GM12878 (cell line): ENCODE measurements at regions not wholly inside any gene's neighbourhood (a gene's known extent, or its start where the extent isn't known, plus 50 kb on each side); places are given as distances from the start of the nearest gene placed in this dataset.
A peak's percentile ranks its signal among the peaks of the same experiment; 100 is the strongest.

Experiments
- E2F8 ChIP-seq: fragments of 450-650 bp; IDR thresholded peaks from 2 replicates; pipeline ENCODE4 v1.6.1; 2018; ENCODE audit warnings: mild to moderate bottlenecking, low read depth, moderate library complexity; ENCODE audit not compliant: partially characterized antibody
- FOS ChIP-seq: IDR thresholded peaks from 3 replicates; pipeline ENCODE4 v1.6.1; 2011; ENCODE audit warnings: borderline replicate concordance; ENCODE audit not compliant: insufficient read length; ENCODE audit errors: extremely low read depth
- FOXK2 ChIP-seq: fragments of 450-650 bp; IDR thresholded peaks from 2 replicates; pipeline ENCODE4 v1.6.1; 2017; ENCODE audit warnings: mild to moderate bottlenecking, moderate library complexity
- FOXM1 ChIP-seq: IDR thresholded peaks from 2 replicates; pipeline ENCODE4 v1.6.1; 2012; ENCODE audit warnings: low read depth, mild to moderate bottlenecking, inconsistent platforms, low read length, moderate library complexity
- HDAC2 ChIP-seq: fragments of 200-600 bp; sonication (generic); IDR thresholded peaks from 2 replicates; pipeline ENCODE4 v1.6.1; 2017
- NFXL1 ChIP-seq: fragments of 450-650 bp; IDR thresholded peaks from 2 replicates; pipeline ENCODE4 v1.6.1; 2017; ENCODE audit warnings: antibody characterized with exemption, mild to moderate bottlenecking, borderline replicate concordance
- NFYA ChIP-seq: IDR thresholded peaks from 2 replicates; pipeline ENCODE4 v1.6.1; 2011; ENCODE audit warnings: low read depth, mild to moderate bottlenecking, low read length, improper control_type of control experiment, borderline replicate concordance
- PAX8 ChIP-seq: fragments of 450-650 bp; IDR thresholded peaks from 2 replicates; pipeline ENCODE4 v1.6.1; 2017; ENCODE audit warnings: mild to moderate bottlenecking, moderate library complexity
- POLR2A ChIP-seq: IDR thresholded peaks from 2 replicates; pipeline ENCODE4 v1.6.1; 2011; ENCODE audit warnings: low read depth, mild to moderate bottlenecking, low read length
- SIX5 ChIP-seq: IDR thresholded peaks from 2 replicates; pipeline ENCODE4 v1.6.1; 2011; ENCODE audit warnings: mild to moderate bottlenecking, low read depth, low read length, moderate library complexity; ENCODE audit not compliant: severe bottlenecking
- TCF12 ChIP-seq: IDR thresholded peaks from 2 replicates; pipeline ENCODE4 v1.6.1; 2011; ENCODE audit warnings: low read depth, mild to moderate bottlenecking, low read length
- YY1 ChIP-seq: IDR thresholded peaks from 2 replicates; pipeline ENCODE4 v1.6.1; 2011; ENCODE audit warnings: low read depth, mild to moderate bottlenecking, low read length
- TF ChIP-seq, protein P1 (sequence below): fragments of 450-650 bp; IDR thresholded peaks from 2 replicates; pipeline ENCODE4 v1.6.1; 2017; ENCODE audit warnings: antibody characterized with exemption, mild to moderate bottlenecking, moderate library complexity
- TF ChIP-seq, protein P2 (sequence below): fragments of 450-650 bp; IDR thresholded peaks from 2 replicates; pipeline ENCODE4 v1.6.1; 2017; ENCODE audit warnings: mild to moderate bottlenecking, low read depth, inconsistent platforms; ENCODE audit not compliant: poor library complexity, severe bottlenecking
- TF ChIP-seq, protein P3 (sequence below): IDR thresholded peaks from 2 replicates; pipeline ENCODE4 v1.6.1; 2012; ENCODE audit warnings: low read depth, low read length, improper control_type of control experiment
- TF ChIP-seq, protein P4 (sequence below): fragments of 450-650 bp; IDR thresholded peaks from 2 replicates; pipeline ENCODE4 v1.6.1; 2016; ENCODE audit warnings: mild to moderate bottlenecking, moderate library complexity, borderline replicate concordance

DNA sequence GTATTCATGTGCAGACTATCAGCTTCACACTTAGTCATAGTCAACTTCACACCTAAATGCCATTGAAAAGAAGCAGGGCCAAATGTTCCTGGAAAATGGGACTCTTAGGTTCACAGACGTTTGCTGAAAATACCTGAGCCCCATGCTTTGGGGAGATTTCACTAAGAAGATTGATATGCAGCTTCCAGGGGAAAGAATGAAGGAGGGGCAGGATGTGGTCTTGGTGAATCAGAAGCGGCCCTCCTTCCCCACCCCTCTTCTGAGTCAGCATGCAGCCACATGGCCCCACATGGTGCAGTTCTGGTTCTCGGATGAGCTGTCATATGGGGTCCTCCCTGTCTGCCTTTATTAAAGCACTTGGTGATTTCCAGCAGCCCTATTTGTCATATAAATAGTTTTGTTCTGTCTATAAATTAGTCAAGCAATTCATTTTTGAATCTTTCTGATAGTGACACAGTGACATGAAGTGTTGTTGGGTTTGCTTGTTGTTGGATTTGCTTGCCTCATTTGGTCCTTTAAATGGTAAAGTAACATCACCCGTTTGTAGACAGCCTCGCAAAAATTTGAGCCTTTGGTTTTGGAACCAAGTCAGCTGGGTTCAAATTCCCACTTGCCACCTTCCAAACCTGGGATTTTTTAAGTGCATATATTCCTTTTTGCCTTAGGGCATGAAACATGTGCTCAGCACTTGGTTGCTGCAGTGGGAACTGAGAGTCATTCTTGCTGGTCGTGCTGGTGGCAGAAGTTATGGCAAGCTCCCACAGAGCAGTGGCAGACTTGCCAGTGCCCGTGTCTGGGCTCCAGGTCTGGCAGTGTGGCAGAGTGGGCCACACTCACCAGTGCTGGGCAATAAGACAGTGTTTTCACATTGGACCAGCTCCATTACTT, 68.1 kb upstream of the CDK6 start (continued):
- TF ChIP-seq, protein P1, sequence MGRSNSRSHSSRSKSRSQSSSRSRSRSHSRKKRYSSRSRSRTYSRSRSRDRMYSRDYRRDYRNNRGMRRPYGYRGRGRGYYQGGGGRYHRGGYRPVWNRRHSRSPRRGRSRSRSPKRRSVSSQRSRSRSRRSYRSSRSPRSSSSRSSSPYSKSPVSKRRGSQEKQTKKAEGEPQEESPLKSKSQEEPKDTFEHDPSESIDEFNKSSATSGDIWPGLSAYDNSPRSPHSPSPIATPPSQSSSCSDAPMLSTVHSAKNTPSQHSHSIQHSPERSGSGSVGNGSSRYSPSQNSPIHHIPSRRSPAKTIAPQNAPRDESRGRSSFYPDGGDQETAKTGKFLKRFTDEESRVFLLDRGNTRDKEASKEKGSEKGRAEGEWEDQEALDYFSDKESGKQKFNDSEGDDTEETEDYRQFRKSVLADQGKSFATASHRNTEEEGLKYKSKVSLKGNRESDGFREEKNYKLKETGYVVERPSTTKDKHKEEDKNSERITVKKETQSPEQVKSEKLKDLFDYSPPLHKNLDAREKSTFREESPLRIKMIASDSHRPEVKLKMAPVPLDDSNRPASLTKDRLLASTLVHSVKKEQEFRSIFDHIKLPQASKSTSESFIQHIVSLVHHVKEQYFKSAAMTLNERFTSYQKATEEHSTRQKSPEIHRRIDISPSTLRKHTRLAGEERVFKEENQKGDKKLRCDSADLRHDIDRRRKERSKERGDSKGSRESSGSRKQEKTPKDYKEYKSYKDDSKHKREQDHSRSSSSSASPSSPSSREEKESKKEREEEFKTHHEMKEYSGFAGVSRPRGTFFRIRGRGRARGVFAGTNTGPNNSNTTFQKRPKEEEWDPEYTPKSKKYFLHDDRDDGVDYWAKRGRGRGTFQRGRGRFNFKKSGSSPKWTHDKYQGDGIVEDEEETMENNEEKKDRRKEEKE = no peak
- no peak for TF ChIP-seq FOS
- TF ChIP-seq, protein P2, sequence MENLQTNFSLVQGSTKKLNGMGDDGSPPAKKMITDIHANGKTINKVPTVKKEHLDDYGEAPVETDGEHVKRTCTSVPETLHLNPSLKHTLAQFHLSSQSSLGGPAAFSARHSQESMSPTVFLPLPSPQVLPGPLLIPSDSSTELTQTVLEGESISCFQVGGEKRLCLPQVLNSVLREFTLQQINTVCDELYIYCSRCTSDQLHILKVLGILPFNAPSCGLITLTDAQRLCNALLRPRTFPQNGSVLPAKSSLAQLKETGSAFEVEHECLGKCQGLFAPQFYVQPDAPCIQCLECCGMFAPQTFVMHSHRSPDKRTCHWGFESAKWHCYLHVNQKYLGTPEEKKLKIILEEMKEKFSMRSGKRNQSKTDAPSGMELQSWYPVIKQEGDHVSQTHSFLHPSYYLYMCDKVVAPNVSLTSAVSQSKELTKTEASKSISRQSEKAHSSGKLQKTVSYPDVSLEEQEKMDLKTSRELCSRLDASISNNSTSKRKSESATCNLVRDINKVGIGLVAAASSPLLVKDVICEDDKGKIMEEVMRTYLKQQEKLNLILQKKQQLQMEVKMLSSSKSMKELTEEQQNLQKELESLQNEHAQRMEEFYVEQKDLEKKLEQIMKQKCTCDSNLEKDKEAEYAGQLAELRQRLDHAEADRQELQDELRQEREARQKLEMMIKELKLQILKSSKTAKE = peak; percentile 90
- TF ChIP-seq, protein P3, sequence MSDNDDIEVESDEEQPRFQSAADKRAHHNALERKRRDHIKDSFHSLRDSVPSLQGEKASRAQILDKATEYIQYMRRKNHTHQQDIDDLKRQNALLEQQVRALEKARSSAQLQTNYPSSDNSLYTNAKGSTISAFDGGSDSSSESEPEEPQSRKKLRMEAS = peak; percentile 81; the same call in 1 of the 2 replicates
- TF ChIP-seq HDAC2 = no peak
- TF ChIP-seq, protein P4, sequence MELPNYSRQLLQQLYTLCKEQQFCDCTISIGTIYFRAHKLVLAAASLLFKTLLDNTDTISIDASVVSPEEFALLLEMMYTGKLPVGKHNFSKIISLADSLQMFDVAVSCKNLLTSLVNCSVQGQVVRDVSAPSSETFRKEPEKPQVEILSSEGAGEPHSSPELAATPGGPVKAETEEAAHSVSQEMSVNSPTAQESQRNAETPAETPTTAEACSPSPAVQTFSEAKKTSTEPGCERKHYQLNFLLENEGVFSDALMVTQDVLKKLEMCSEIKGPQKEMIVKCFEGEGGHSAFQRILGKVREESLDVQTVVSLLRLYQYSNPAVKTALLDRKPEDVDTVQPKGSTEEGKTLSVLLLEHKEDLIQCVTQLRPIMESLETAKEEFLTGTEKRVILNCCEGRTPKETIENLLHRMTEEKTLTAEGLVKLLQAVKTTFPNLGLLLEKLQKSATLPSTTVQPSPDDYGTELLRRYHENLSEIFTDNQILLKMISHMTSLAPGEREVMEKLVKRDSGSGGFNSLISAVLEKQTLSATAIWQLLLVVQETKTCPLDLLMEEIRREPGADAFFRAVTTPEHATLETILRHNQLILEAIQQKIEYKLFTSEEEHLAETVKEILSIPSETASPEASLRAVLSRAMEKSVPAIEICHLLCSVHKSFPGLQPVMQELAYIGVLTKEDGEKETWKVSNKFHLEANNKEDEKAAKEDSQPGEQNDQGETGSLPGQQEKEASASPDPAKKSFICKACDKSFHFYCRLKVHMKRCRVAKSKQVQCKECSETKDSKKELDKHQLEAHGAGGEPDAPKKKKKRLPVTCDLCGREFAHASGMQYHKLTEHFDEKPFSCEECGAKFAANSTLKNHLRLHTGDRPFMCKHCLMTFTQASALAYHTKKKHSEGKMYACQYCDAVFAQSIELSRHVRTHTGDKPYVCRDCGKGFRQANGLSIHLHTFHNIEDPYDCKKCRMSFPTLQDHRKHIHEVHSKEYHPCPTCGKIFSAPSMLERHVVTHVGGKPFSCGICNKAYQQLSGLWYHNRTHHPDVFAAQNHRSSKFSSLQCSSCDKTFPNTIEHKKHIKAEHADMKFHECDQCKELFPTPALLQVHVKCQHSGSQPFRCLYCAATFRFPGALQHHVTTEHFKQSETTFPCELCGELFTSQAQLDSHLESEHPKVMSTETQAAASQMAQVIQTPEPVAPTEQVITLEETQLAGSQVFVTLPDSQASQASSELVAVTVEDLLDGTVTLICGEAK = no peak
- no peak for TF ChIP-seq NFXL1
- TF ChIP-seq NFYA = no peak
- no peak for TF ChIP-seq PAX8
- TF ChIP-seq FOXM1 = peak; percentile 98
- no peak for TF ChIP-seq SIX5
- no peak for TF ChIP-seq POLR2A
- no peak for TF ChIP-seq E2F8
- TF ChIP-seq TCF12 = peak; percentile 71; the same call in 1 of the 2 replicates
- TF ChIP-seq FOXK2 = no peak
- peak; percentile 43; the same call in 1 of the 2 replicates for TF ChIP-seq YY1
